ENCODE measurements at regions not wholly inside any gene's neighbourhood (a gene's known extent, or its start where the extent isn't known, plus 50 kb on each side); places are given as distances from the start of the nearest gene placed in this dataset.

DNA sequence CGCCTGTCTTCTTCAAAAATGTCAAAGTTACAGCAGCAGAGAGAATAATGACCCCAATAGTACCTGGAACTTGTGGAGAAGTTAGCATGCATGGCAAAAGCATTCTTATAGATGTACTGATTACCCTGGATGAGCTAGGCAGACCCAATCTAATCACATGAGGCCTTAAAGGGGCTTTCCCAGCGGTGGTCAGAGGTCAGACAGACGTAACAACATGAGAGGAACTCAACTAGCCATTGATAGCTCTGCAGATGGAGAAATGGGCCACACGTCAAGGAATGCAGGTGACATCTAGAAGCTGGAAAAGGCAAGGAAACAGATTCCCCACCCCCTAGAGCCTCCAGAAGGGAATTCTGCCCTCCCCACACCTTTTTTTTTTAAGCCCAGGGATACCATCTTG, 156.8 kb upstream of the ARID1B start:
- TF ChIP-seq, protein P1, sequence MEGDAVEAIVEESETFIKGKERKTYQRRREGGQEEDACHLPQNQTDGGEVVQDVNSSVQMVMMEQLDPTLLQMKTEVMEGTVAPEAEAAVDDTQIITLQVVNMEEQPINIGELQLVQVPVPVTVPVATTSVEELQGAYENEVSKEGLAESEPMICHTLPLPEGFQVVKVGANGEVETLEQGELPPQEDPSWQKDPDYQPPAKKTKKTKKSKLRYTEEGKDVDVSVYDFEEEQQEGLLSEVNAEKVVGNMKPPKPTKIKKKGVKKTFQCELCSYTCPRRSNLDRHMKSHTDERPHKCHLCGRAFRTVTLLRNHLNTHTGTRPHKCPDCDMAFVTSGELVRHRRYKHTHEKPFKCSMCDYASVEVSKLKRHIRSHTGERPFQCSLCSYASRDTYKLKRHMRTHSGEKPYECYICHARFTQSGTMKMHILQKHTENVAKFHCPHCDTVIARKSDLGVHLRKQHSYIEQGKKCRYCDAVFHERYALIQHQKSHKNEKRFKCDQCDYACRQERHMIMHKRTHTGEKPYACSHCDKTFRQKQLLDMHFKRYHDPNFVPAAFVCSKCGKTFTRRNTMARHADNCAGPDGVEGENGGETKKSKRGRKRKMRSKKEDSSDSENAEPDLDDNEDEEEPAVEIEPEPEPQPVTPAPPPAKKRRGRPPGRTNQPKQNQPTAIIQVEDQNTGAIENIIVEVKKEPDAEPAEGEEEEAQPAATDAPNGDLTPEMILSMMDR (conservative IDR thresholded peaks at IDR 0.05; ENCODE audit: low read depth, low read length): no peak
- TF ChIP-seq CEBPB (IDR thresholded peaks at IDR 0.05; ENCODE audit: low read depth, low read length): no peak
- no peak for TF ChIP-seq MAFK (IDR thresholded peaks at IDR 0.05; ENCODE audit: low read depth, low read length)
- no peak for TF ChIP-seq SMC3 (IDR thresholded peaks at IDR 0.05; ENCODE audit: low read depth, low read length)
- no peak for TF ChIP-seq POLR2A (IDR thresholded peaks at IDR 0.05; ENCODE audit: low read depth, low read length)
- TF ChIP-seq RAD21 (IDR thresholded peaks at IDR 0.05; ENCODE audit: low read length): no peak
- TF ChIP-seq MXI1 (IDR thresholded peaks at IDR 0.05; ENCODE audit: borderline replicate concordance, low read depth, low read length): no peak
- TF ChIP-seq, protein P2, sequence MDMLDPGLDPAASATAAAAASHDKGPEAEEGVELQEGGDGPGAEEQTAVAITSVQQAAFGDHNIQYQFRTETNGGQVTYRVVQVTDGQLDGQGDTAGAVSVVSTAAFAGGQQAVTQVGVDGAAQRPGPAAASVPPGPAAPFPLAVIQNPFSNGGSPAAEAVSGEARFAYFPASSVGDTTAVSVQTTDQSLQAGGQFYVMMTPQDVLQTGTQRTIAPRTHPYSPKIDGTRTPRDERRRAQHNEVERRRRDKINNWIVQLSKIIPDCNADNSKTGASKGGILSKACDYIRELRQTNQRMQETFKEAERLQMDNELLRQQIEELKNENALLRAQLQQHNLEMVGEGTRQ (IDR thresholded peaks at IDR 0.05; ENCODE audit: low read depth, low read length): no peak
- no peak for TF ChIP-seq FOS (IDR thresholded peaks at IDR 0.05; ENCODE audit: low read depth, low read length)
- TF ChIP-seq ELK1 (IDR thresholded peaks at IDR 0.05; ENCODE audit: borderline replicate concordance, low read depth, low read length): no peak
- TF ChIP-seq RCOR1 (IDR thresholded peaks at IDR 0.05; ENCODE audit: insufficient replicate concordance, low read length): no peak
- no peak for TF ChIP-seq BHLHE40 (IDR thresholded peaks at IDR 0.05; ENCODE audit: low read depth, low read length)
